Endothelial cell of umbilical vein (primary cell): ENCODE measurements at regions not wholly inside any gene's neighbourhood (a gene's known extent, or its start where the extent isn't known, plus 50 kb on each side); places are given as distances from the start of the nearest gene placed in this dataset.

Experiments used
- BruUV-seq: library from RNA; stranded (reverse); fragments of 400-500 nt; replicated peaks from 2 replicates; lab custom pipeline; 2021; lab: Mats Ljungman, UMichigan
- CTCF ChIA-PET: fragments of 300-600, 350-600 bp; sonication (Branson Sonifier 250); formaldehyde crosslinking; loops from one replicate; lab custom pipeline; 2021; ENCODE audit warnings: antibody characterized with exemption, inconsistent platforms; lab: Charles Lee
- POLR2A ChIA-PET: fragments of 300-600, 350-600 bp; sonication (Branson Sonifier 250); formaldehyde crosslinking; loops from one replicate; lab custom pipeline; 2021; ENCODE audit warnings: antibody characterized with exemption, inconsistent platforms; lab: Charles Lee
- DNase-seq: peaks from one replicate; pipeline ENCODE4 v3.0.0-alpha.2; 2011; ENCODE audit warnings: low read depth, low spot score
- FAIRE-seq: peaks from 2 replicates; lab custom pipeline; 2011; peaks lifted over from hg19 to GRCh38; lab: Jason Lieb, UNC
- H2AFZ ChIP-seq: 2 replicates; pipeline ENCODE4 v1.6.0; 2012; ENCODE audit warnings: low read depth, low read length, control low read depth, inconsistent platforms
- H3K27ac ChIP-seq: 2 replicates; pipeline ENCODE4 v1.5.1; 2011; ENCODE audit warnings: low read depth, mild to moderate bottlenecking, control low read depth, low read length, moderate library complexity; ENCODE audit not compliant: insufficient read depth
- H3K27me3 ChIP-seq, 2 experiments: 2 replicates each; pipeline versions ENCODE4 v1.6.0 to v1.6.1; 2011; ENCODE audit warnings: low read length in 2 of 2, mixed read lengths in 1 of 2; ENCODE audit not compliant: control insufficient read depth in 2 of 2, insufficient read depth in 2 of 2
- H3K36me3 ChIP-seq, 2 experiments: 2 replicates in 1 of 2; 3 replicates in 1 of 2; pipeline ENCODE4 v1.5.1; 2011; ENCODE audit warnings: low read length in 2 of 2, mild to moderate bottlenecking in 1 of 2, moderate library complexity in 1 of 2; ENCODE audit not compliant: control insufficient read depth in 2 of 2, insufficient read depth in 2 of 2; ENCODE audit errors: extremely low read depth in 1 of 2
- H3K4me1 ChIP-seq: 3 replicates; pipeline ENCODE4 v1.5.1; 2011; ENCODE audit warnings: mild to moderate bottlenecking, low read length; ENCODE audit not compliant: control insufficient read depth, insufficient read depth; ENCODE audit errors: extremely low read depth
- H3K4me2 ChIP-seq: 2 replicates; pipeline ENCODE4 v1.6.1; 2011; ENCODE audit warnings: low read length, control low read depth, mixed read lengths; ENCODE audit not compliant: insufficient read depth
- H3K4me3 ChIP-seq, 3 experiments: fragments of 200-600 bp in 1 of 3; sonication (generic), shearing (Covaris generic) in 1 of 3; replicated peaks in 1 of 3; 2 replicates each; pipeline ENCODE4 v1.5.1; 2011 to 2016; ENCODE audit warnings: control low read depth in 3 of 3, low read length in 3 of 3, mild to moderate bottlenecking in 2 of 3, inconsistent platforms in 1 of 3, low read depth in 1 of 3, moderate library complexity in 1 of 3; ENCODE audit not compliant: insufficient read depth in 1 of 3
- H3K79me2 ChIP-seq: 2 replicates; pipeline ENCODE4 v1.6.0; 2012; ENCODE audit warnings: low read length, inconsistent platforms; ENCODE audit not compliant: control insufficient read depth, insufficient read depth
- H3K9ac ChIP-seq: replicated peaks from 2 replicates; pipeline ENCODE3; 2011; ENCODE audit warnings: low read length, control low read depth; ENCODE audit not compliant: insufficient read depth; ENCODE audit errors: extremely low read depth
- H3K9me1 ChIP-seq: replicated peaks from 3 replicates; pipeline ENCODE4 v1.6.0; 2011; ENCODE audit warnings: mild to moderate bottlenecking, low read length; ENCODE audit not compliant: control insufficient read depth, insufficient read depth; ENCODE audit errors: extremely low read depth
- H3K9me3 ChIP-seq: replicated peaks from 2 replicates; pipeline ENCODE4 v1.5.1; 2012; ENCODE audit warnings: low read length, inconsistent platforms; ENCODE audit not compliant: control insufficient read depth, insufficient read depth
- H4K20me1 ChIP-seq: replicated peaks from 2 replicates; pipeline ENCODE3; 2011; ENCODE audit warnings: mild to moderate bottlenecking, low read length; ENCODE audit not compliant: control insufficient read depth, insufficient read depth; ENCODE audit errors: extremely low read depth
- EZH2 ChIP-seq: IDR thresholded peaks from 2 replicates; pipeline ENCODE4 v1.6.1; 2012; ENCODE audit warnings: borderline replicate concordance, low read depth, mild to moderate bottlenecking, moderate library complexity, low read length, inconsistent platforms; ENCODE audit not compliant: severe bottlenecking
- FOS ChIP-seq: IDR thresholded peaks from 2 replicates; pipeline ENCODE4 v1.6.1; 2011; ENCODE audit warnings: mild to moderate bottlenecking, low read length, moderate library complexity, borderline replicate concordance; ENCODE audit not compliant: insufficient read depth
- GATA2 ChIP-seq: IDR thresholded peaks from 2 replicates; pipeline ENCODE4 v1.7.0; 2011; ENCODE audit warnings: low read depth, mild to moderate bottlenecking, moderate library complexity, mixed read lengths, low read length; ENCODE audit not compliant: insufficient read length, insufficient read depth
- JUN ChIP-seq: IDR thresholded peaks from 2 replicates; pipeline ENCODE4 v1.6.1; 2011; ENCODE audit warnings: borderline replicate concordance, low read depth; ENCODE audit not compliant: insufficient read length, insufficient read depth
- MYC ChIP-seq: IDR thresholded peaks from one replicate; pipeline ENCODE4 v1.6.1; 2011; ENCODE audit warnings: mild to moderate bottlenecking, low read depth, low read length
- POLR2A ChIP-seq: IDR thresholded peaks from 2 replicates; pipeline ENCODE4 v1.6.1; 2012; ENCODE audit warnings: low read depth, mild to moderate bottlenecking, control low read depth, low read length
- POLR2AphosphoS5 ChIP-seq: IDR thresholded peaks from 2 replicates; pipeline ENCODE4 v1.6.1; 2012; ENCODE audit warnings: low read depth, mild to moderate bottlenecking, control low read depth, low read length, moderate library complexity; ENCODE audit not compliant: insufficient read depth
- dilution Hi-C: fragments of 300-500 bp; cut with MboI; formaldehyde crosslinking; loops from one replicate; pipeline ENCODE4 v1.15.0; 2019; ENCODE audit warnings: low sequenced_read_pairs; ENCODE audit not compliant: extremely low pct_ligation_motif_present
- intact Hi-C: fragments of 100-400 bp; cut with micrococcal nuclease; formaldehyde crosslinking; loops from one replicate; pipeline ENCODE4 v1.10.0; 2022
- TF ChIP-seq, protein P1 (sequence below), 2 donors: IDR thresholded peaks; 1 replicate in 1 of 2; 2 replicates in 1 of 2; pipeline ENCODE4 v1.5.1; 2011; ENCODE audit warnings: low read length in 2 of 2, mild to moderate bottlenecking in 2 of 2, moderate library complexity in 2 of 2, control low read depth in 1 of 2, inconsistent platforms in 1 of 2, low read depth in 1 of 2; ENCODE audit not compliant: insufficient read depth in 1 of 2; ENCODE audit errors: extremely low read depth in 1 of 2
- TF ChIP-seq, protein P2 (sequence below): IDR thresholded peaks from 2 replicates; pipeline ENCODE4 v1.6.1; 2011; ENCODE audit not compliant: insufficient read depth, insufficient read length

DNA sequence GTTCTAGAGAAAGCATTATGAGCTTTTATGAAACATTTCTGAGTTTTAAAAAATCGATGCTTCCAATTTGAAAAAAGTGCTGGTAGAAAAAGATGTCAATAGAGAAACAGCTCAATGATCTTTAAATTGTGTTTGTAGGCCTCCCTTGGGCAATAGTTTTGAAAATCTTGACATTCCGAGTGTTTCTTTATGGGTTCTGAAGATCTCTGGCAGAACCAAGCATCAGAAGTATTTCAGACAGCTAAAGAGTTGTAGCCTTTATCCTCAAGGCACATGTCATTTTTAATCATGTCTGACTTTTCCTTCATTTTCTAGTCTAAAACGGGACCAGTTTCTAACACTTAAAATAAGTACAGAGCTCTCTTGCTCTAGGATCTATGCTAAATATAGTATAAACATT, 188.1 kb upstream of the CBLB start:
- CTCF ChIA-PET = interaction anchor here (1.0 kb wide), 1 partner anchor 20 kb away, joined by 3 read pairs; no protein-coding TSS in a partner anchor
- DNase-seq = no peak
- TF ChIP-seq JUN = no peak
- TF ChIP-seq MYC = no peak
- TF ChIP-seq, protein P1, sequence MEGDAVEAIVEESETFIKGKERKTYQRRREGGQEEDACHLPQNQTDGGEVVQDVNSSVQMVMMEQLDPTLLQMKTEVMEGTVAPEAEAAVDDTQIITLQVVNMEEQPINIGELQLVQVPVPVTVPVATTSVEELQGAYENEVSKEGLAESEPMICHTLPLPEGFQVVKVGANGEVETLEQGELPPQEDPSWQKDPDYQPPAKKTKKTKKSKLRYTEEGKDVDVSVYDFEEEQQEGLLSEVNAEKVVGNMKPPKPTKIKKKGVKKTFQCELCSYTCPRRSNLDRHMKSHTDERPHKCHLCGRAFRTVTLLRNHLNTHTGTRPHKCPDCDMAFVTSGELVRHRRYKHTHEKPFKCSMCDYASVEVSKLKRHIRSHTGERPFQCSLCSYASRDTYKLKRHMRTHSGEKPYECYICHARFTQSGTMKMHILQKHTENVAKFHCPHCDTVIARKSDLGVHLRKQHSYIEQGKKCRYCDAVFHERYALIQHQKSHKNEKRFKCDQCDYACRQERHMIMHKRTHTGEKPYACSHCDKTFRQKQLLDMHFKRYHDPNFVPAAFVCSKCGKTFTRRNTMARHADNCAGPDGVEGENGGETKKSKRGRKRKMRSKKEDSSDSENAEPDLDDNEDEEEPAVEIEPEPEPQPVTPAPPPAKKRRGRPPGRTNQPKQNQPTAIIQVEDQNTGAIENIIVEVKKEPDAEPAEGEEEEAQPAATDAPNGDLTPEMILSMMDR (IDR thresholded peaks at IDR 0.05; ENCODE audit: extremely low read depth in 1 of 2, insufficient read depth in 1 of 2, low read depth in 1 of 2, low read length in 2 of 2) = no peak
- TF ChIP-seq, protein P2, sequence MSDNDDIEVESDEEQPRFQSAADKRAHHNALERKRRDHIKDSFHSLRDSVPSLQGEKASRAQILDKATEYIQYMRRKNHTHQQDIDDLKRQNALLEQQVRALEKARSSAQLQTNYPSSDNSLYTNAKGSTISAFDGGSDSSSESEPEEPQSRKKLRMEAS = no peak
- dilution Hi-C loops (no loop called here), intact Hi-C loops (no loop called here)
- Histone ChIP-seq H3K4me1 (no peaks in the 10 kb centered on the region), H3K9me3 (no peaks in the 10 kb centered on the region), H3K9ac (no peak overlapping the region), H3K27me3 (no peaks in the 10 kb centered on the region), H4K20me1 (no peaks in the 10 kb centered on the region), H2AFZ (no peak overlapping the region), H3K4me3 (no peak overlapping the region), H3K9me1 (no peaks in the 10 kb centered on the region), H3K4me2 (no peak overlapping the region), H3K27ac (no peak overlapping the region), H3K36me3 (no peaks in the 10 kb centered on the region), H3K79me2 (no peaks in the 10 kb centered on the region)
- FAIRE-seq = no peak
- POLR2A ChIA-PET = no interaction called here
- no TSS peak for BruUV-seq

DNA sequence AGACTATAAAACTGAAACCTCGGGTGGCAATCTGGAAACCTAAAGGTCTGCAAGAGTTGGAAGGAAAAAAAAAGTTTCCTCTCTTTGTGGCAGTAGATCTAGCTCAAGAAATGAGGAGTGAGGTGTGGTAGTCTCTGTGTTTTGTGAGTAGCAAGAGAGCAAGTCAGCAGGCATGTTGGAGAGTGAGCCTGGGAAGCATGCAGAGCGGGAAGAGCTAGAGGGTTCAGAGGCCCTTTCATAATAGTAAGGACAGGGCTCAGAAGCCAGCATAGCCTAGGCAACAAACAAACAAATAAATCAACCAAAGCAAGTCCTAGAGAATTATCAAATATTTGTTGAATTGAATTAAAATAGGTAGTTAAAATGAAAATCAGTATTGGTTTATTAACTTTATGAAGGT, 189.7 kb upstream of the CBLB start:
- no peaks in the 10 kb centered on the region for H3K36me3 ChIP-seq
- intact Hi-C loops (no loop called here), dilution Hi-C loops (no loop called here)
- H3K79me2 ChIP-seq = no peaks in the 10 kb centered on the region
- no peak for DNase-seq
- no peaks in the 10 kb centered on the region for H3K9me1 ChIP-seq
- H3K4me3 ChIP-seq = no peak overlapping the region
- H3K4me2 ChIP-seq = no peak overlapping the region
- H4K20me1 ChIP-seq = no peaks in the 10 kb centered on the region
- TF ChIP-seq MYC (no peak), GATA2 (no peak), POLR2AphosphoS5 (no peak), EZH2 (no peak), FOS (no peak), JUN (no peak), POLR2A (no peak)
- TF ChIP-seq, protein P2 = no peak
- TF ChIP-seq, protein P1 (IDR thresholded peaks at IDR 0.05; ENCODE audit: extremely low read depth in 1 of 2, insufficient read depth in 1 of 2, low read depth in 1 of 2, low read length in 2 of 2) = no peak
- no peak overlapping the region for H3K9ac ChIP-seq
- no peak overlapping the region for H2AFZ ChIP-seq
- H3K4me1 ChIP-seq = no peaks in the 10 kb centered on the region
- H3K27ac ChIP-seq = no peak overlapping the region
- no TSS peak for BruUV-seq
- no peak for FAIRE-seq
- ChIA-PET CTCF (interaction anchor here (0.6 kb wide), 1 partner anchor 9 kb away, joined by 3 read pairs; no protein-coding TSS in a partner anchor), POLR2A (no interaction called here)
- H3K27me3 ChIP-seq = no peaks in the 10 kb centered on the region
- no peaks in the 10 kb centered on the region for H3K9me3 ChIP-seq
